ENCODE measurements at regions not wholly inside any gene's neighbourhood (a gene's known extent, or its start where the extent isn't known, plus 50 kb on each side); places are given as distances from the start of the nearest gene placed in this dataset.

DNA sequence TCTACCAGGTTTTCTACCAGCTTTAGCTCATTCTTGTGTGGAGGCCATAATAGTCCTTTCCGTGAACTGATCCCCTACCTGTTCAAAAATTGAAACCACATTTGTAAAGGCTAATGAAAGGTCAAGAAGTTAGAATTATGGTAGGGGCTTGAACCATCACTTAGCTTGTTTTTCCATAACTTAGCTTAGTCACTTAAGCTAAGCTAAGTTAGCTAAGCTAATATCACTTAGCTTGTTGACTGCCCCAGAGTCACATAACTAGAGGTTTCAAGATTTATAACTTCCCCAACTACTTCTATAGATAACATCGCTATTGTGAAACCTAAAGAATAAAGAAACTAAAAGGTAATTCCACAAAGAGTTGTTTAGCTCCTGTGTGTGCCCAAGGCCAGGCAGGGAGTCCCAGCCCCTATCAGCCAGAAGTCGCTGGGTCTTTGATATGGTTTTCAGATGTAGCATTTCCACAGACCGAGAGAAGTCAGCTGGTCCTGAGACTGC, 131.8 kb downstream of the VEGFA start:
- no TSS peak for BruUV-seq (replicated peaks)
- FAIRE-seq = no peak

More for the DNA sequence above, 131.8 kb downstream of the VEGFA start:
- H3K79me2 ChIP-seq (ENCODE audit: control insufficient read depth, insufficient read depth, low read length) = no peaks in the 10 kb centered on the region
- dilution Hi-C loops (cut with MboI; ENCODE audit: extremely low pct_ligation_motif_present, low sequenced_read_pairs) (no loop called here), intact Hi-C loops (cut with micrococcal nuclease) (no loop called here)
- H2AFZ ChIP-seq (ENCODE audit: low read depth, low read length) = no peak overlapping the region
- TF ChIP-seq GATA2 (IDR thresholded peaks at IDR 0.05; ENCODE audit: insufficient read depth, insufficient read length, low read depth, low read length) = no peak
- no peak for TF ChIP-seq MAX (IDR thresholded peaks at IDR 0.05; ENCODE audit: insufficient read depth, insufficient read length)
- TF ChIP-seq EZH2 (IDR thresholded peaks at IDR 0.05; ENCODE audit: borderline replicate concordance, low read depth, low read length, severe bottlenecking) = no peak
- no peak for TF ChIP-seq JUN (IDR thresholded peaks at IDR 0.05; ENCODE audit: borderline replicate concordance, insufficient read depth, insufficient read length, low read depth)
- no peak for TF ChIP-seq MYC (IDR thresholded peaks at IDR 0.05; ENCODE audit: low read depth, low read length)
- no peak for TF ChIP-seq FOS (IDR thresholded peaks at IDR 0.05; ENCODE audit: borderline replicate concordance, insufficient read depth, low read length)
- no peak for TF ChIP-seq CTCF (IDR thresholded peaks at IDR 0.05; ENCODE audit: extremely low read depth in 1 of 2, insufficient read depth in 1 of 2, low read depth in 1 of 2, low read length in 2 of 2)
- no peak for TF ChIP-seq POLR2A (IDR thresholded peaks at IDR 0.05; ENCODE audit: low read depth, low read length)
- TF ChIP-seq POLR2AphosphoS5 (IDR thresholded peaks at IDR 0.05; ENCODE audit: insufficient read depth, low read depth, low read length) = no peak
- no peaks in the 10 kb centered on the region for H3K9me3 ChIP-seq (replicated peaks; ENCODE audit: control insufficient read depth, insufficient read depth, low read length)
- no peak overlapping the region for H3K9ac ChIP-seq (replicated peaks; ENCODE audit: extremely low read depth, insufficient read depth, low read length)
- H3K4me2 ChIP-seq (ENCODE audit: insufficient read depth, low read length) = no peak overlapping the region
- no peaks in the 10 kb centered on the region for H3K4me1 ChIP-seq (ENCODE audit: control insufficient read depth, extremely low read depth, insufficient read depth, low read length)
- no peak overlapping the region for H3K4me3 ChIP-seq (replicated peaks in 1 of 3; ENCODE audit: insufficient read depth in 1 of 3, low read depth in 1 of 3, low read length in 3 of 3)
- H4K20me1 ChIP-seq (replicated peaks; ENCODE audit: control insufficient read depth, extremely low read depth, insufficient read depth, low read length) = no peaks in the 10 kb centered on the region
- H3K36me3 ChIP-seq (ENCODE audit: control insufficient read depth in 2 of 2, extremely low read depth in 1 of 2, insufficient read depth in 2 of 2, low read length in 2 of 2) = no peaks in the 10 kb centered on the region
- no peak for DNase-seq (ENCODE audit: low read depth, low spot score)
- ChIA-PET CTCF (interaction anchor here (0.6 to 2.3 kb wide), 7 partner anchors 12 to 177 kb away, joined by 3 to 6 read pairs (median 4); partner anchors contain the start of gene VEGFA), POLR2A (no interaction called here)
- peaks cover 4 to 15% of the 10 kb centered on the region in 2 experiments for H3K27me3 ChIP-seq (ENCODE audit: control insufficient read depth in 2 of 2, insufficient read depth in 2 of 2, low read length in 2 of 2)
- H3K27ac ChIP-seq (ENCODE audit: insufficient read depth, low read depth, low read length) = no peak overlapping the region
- no peaks in the 10 kb centered on the region for H3K9me1 ChIP-seq (replicated peaks; ENCODE audit: control insufficient read depth, extremely low read depth, insufficient read depth, low read length)

Data from endothelial cell of umbilical vein (primary cell).